ENCODE measurements at regions not wholly inside any gene's neighbourhood (a gene's known extent, or its start where the extent isn't known, plus 50 kb on each side); places are given as distances from the start of the nearest gene placed in this dataset.

GRCh38 chr5:100479079-100479688 is 56.0 kb upstream of the FAM174A start:
- H2AFZ ChIP-seq (ENCODE audit: low read length), result no peak overlapping the region
- H3K4me3 ChIP-seq (ENCODE audit: low read depth, low read length, poor library complexity, severe bottlenecking), result no peak overlapping the region
- DNase-seq (ENCODE audit: low spot score), result peak; percentile 33
- BruUV-seq (replicated peaks), result no TSS peak
- H3K9me2 ChIP-seq (ENCODE audit: insufficient read depth, low read length), result no peaks in the 10 kb centered on the region
- no peak overlapping the region for H3K4me2 ChIP-seq (ENCODE audit: low read length)
- TF ChIP-seq EZH2phosphoT487 (IDR thresholded peaks at IDR 0.05; ENCODE audit: borderline replicate concordance, low read depth, low read length) (no peak), CTCF (conservative IDR thresholded peaks at IDR 0.05; ENCODE audit: low read length) (peak; percentile 74)
- no peaks in the 10 kb centered on the region for H3K79me2 ChIP-seq (ENCODE audit: insufficient read depth, low read depth, low read length)
- no peaks in the 10 kb centered on the region for H3K36me3 ChIP-seq (ENCODE audit: insufficient read depth, low read length)
- H3K27ac ChIP-seq (ENCODE audit: low read depth, low read length, poor library complexity, severe bottlenecking), result no peak overlapping the region
- intact Hi-C loops (cut with micrococcal nuclease; ENCODE audit: unreplicated experiment), result no loop called here
- H3K4me1 ChIP-seq (ENCODE audit: insufficient read depth, low read length, poor library complexity, severe bottlenecking), result no peaks in the 10 kb centered on the region
- ChIA-PET POLR2A (no interaction called here), CTCF (ENCODE audit: unreplicated experiment) (no interaction called here)
- H3K9me3 ChIP-seq (ENCODE audit: low read length), result no peaks in the 10 kb centered on the region
- no peaks in the 10 kb centered on the region for H4K20me1 ChIP-seq (ENCODE audit: insufficient read depth, low read length)

DNA sequence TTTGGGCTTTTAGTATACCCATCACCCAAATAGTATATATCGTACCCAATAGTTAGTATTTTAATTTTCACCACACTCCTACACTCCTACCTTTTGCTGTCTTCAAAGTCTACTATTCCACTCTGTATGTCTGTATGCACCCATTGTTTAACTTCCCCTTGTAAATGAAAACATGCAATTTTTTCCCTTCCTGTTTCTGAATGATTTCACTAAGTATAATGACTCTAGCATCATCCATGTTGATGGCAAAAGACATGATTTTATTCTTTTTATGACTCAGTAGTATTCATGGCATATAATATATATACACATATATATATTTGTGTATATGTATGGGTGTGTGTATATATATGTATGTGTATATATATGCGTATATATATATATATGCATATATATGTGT is 63.1 kb upstream of the FAM174A start:
- DNase-seq (ENCODE audit: low spot score), result no peak
- Histone ChIP-seq H3K9me2 (ENCODE audit: insufficient read depth, low read length) (no peaks in the 10 kb centered on the region), H4K20me1 (ENCODE audit: insufficient read depth, low read length) (no peaks in the 10 kb centered on the region), H2AFZ (ENCODE audit: low read length) (no peak overlapping the region), H3K36me3 (ENCODE audit: insufficient read depth, low read length) (no peaks in the 10 kb centered on the region), H3K9me3 (ENCODE audit: low read length) (no peaks in the 10 kb centered on the region), H3K4me1 (ENCODE audit: insufficient read depth, low read length, poor library complexity, severe bottlenecking) (no peaks in the 10 kb centered on the region), H3K4me3 (ENCODE audit: low read depth, low read length, poor library complexity, severe bottlenecking) (no peak overlapping the region), H3K4me2 (ENCODE audit: low read length) (no peak overlapping the region), H3K27ac (ENCODE audit: low read depth, low read length, poor library complexity, severe bottlenecking) (no peak overlapping the region), H3K79me2 (ENCODE audit: insufficient read depth, low read depth, low read length) (no peaks in the 10 kb centered on the region)
- CTCF ChIA-PET (ENCODE audit: unreplicated experiment), result no interaction called here
- BruUV-seq (replicated peaks), result no TSS peak
- intact Hi-C loops (cut with micrococcal nuclease; ENCODE audit: unreplicated experiment), result no loop called here
- TF ChIP-seq EZH2phosphoT487 (IDR thresholded peaks at IDR 0.05; ENCODE audit: borderline replicate concordance, low read depth, low read length), result no peak
- no peak for TF ChIP-seq CTCF (conservative IDR thresholded peaks at IDR 0.05; ENCODE audit: low read length)
- POLR2A ChIA-PET, result no interaction called here

DNA sequence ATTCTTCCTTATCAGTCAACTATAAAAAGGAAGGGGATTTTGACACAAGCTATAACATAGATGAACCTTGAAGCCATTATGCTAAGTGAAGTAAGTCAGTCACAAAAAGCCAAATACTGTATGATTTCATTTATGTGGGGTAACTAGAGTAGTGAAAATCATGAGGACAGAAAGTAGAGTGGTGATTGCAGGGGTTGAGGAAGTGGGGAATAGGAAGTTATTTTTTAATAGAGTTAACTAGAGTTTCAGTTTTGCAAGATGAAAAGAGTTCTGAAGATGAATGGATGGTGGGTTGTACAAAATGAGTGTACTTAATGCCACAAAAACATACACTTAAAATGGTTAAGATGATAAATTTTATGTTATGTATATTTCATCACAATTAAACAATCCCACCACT is 65.4 kb upstream of the FAM174A start:
- Histone ChIP-seq H3K27ac (ENCODE audit: low read depth, low read length, poor library complexity, severe bottlenecking) (no peak overlapping the region), H3K4me3 (ENCODE audit: low read depth, low read length, poor library complexity, severe bottlenecking) (no peak overlapping the region)

More for the DNA sequence above, 65.4 kb upstream of the FAM174A start:
- no peaks in the 10 kb centered on the region for H3K9me3 ChIP-seq (ENCODE audit: low read length)
- no peaks in the 10 kb centered on the region for H4K20me1 ChIP-seq (ENCODE audit: insufficient read depth, low read length)
- no TSS peak for BruUV-seq (replicated peaks)
- no peaks in the 10 kb centered on the region for H3K36me3 ChIP-seq (ENCODE audit: insufficient read depth, low read length)
- DNase-seq (ENCODE audit: low spot score), result no peak
- no peak overlapping the region for H2AFZ ChIP-seq (ENCODE audit: low read length)
- intact Hi-C loops (cut with micrococcal nuclease; ENCODE audit: unreplicated experiment), result no loop called here
- ChIA-PET CTCF (ENCODE audit: unreplicated experiment) (no interaction called here), POLR2A (interaction anchor here (0.6 kb wide), 1 partner anchor 585 kb away, joined by 3 read pairs; no protein-coding TSS in a partner anchor)
- H3K9me2 ChIP-seq (ENCODE audit: insufficient read depth, low read length), result no peaks in the 10 kb centered on the region
- H3K4me1 ChIP-seq (ENCODE audit: insufficient read depth, low read length, poor library complexity, severe bottlenecking), result no peaks in the 10 kb centered on the region
- no peak overlapping the region for H3K4me2 ChIP-seq (ENCODE audit: low read length)
- no peaks in the 10 kb centered on the region for H3K79me2 ChIP-seq (ENCODE audit: insufficient read depth, low read depth, low read length)
- TF ChIP-seq CTCF (conservative IDR thresholded peaks at IDR 0.05; ENCODE audit: low read length) (no peak), EZH2phosphoT487 (IDR thresholded peaks at IDR 0.05; ENCODE audit: borderline replicate concordance, low read depth, low read length) (no peak)
